ENCODE measurements at regions not wholly inside any gene's neighbourhood (a gene's known extent, or its start where the extent isn't known, plus 50 kb on each side); places are given as distances from the start of the nearest gene placed in this dataset.

DNA sequence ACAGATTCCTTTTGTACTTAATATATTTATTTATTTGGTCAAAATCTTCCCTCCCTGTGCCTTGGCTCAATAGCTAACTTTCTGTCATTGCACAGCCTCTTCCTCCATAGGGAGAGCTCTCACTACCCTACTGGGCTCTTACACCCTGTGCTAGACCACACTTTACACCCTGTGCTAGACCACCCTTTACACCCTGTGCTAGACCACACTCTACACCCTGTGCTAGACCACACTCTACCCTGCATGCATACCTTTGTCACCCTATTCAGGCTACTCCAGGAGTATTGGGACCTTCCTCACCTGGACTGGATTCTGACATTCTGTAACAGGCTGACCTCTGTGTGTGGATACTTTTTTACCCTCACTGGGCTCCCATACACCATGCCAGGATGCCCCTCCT, 298.5 kb upstream of the TPK1 start:
- no peaks in the 10 kb centered on the region for H3K27me3 ChIP-seq (ENCODE audit: control insufficient read depth in 2 of 2, insufficient read depth in 2 of 2, low read length in 2 of 2)
- intact Hi-C loops (cut with micrococcal nuclease) (no loop called here), dilution Hi-C loops (cut with MboI; ENCODE audit: extremely low pct_ligation_motif_present, low sequenced_read_pairs) (no loop called here)
- ChIA-PET CTCF (no interaction called here), POLR2A (no interaction called here)
- H3K9ac ChIP-seq (replicated peaks; ENCODE audit: extremely low read depth, insufficient read depth, low read length): no peak overlapping the region
- FAIRE-seq (no peak), DNase-seq (ENCODE audit: low read depth, low spot score) (no peak)
- H3K9me3 ChIP-seq (replicated peaks; ENCODE audit: control insufficient read depth, insufficient read depth, low read length): peaks cover 3% of the 10 kb centered on the region
- no peaks in the 10 kb centered on the region for H3K9me1 ChIP-seq (replicated peaks; ENCODE audit: control insufficient read depth, extremely low read depth, insufficient read depth, low read length)
- H3K36me3 ChIP-seq (ENCODE audit: control insufficient read depth in 2 of 2, extremely low read depth in 1 of 2, insufficient read depth in 2 of 2, low read length in 2 of 2): no peaks in the 10 kb centered on the region
- no peaks in the 10 kb centered on the region for H3K4me1 ChIP-seq (ENCODE audit: control insufficient read depth, extremely low read depth, insufficient read depth, low read length)
- H3K4me3 ChIP-seq (replicated peaks in 1 of 3; ENCODE audit: insufficient read depth in 1 of 3, low read depth in 1 of 3, low read length in 3 of 3): no peak overlapping the region
- H3K4me2 ChIP-seq (ENCODE audit: insufficient read depth, low read length): no peak overlapping the region
- no peaks in the 10 kb centered on the region for H4K20me1 ChIP-seq (replicated peaks; ENCODE audit: control insufficient read depth, extremely low read depth, insufficient read depth, low read length)
- H3K79me2 ChIP-seq (ENCODE audit: control insufficient read depth, insufficient read depth, low read length): no peaks in the 10 kb centered on the region
- no peak for TF ChIP-seq POLR2AphosphoS5 (IDR thresholded peaks at IDR 0.05; ENCODE audit: insufficient read depth, low read depth, low read length)
- no peak for TF ChIP-seq GATA2 (IDR thresholded peaks at IDR 0.05; ENCODE audit: insufficient read depth, insufficient read length, low read depth, low read length)
- TF ChIP-seq, protein P1, sequence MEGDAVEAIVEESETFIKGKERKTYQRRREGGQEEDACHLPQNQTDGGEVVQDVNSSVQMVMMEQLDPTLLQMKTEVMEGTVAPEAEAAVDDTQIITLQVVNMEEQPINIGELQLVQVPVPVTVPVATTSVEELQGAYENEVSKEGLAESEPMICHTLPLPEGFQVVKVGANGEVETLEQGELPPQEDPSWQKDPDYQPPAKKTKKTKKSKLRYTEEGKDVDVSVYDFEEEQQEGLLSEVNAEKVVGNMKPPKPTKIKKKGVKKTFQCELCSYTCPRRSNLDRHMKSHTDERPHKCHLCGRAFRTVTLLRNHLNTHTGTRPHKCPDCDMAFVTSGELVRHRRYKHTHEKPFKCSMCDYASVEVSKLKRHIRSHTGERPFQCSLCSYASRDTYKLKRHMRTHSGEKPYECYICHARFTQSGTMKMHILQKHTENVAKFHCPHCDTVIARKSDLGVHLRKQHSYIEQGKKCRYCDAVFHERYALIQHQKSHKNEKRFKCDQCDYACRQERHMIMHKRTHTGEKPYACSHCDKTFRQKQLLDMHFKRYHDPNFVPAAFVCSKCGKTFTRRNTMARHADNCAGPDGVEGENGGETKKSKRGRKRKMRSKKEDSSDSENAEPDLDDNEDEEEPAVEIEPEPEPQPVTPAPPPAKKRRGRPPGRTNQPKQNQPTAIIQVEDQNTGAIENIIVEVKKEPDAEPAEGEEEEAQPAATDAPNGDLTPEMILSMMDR (IDR thresholded peaks at IDR 0.05; ENCODE audit: extremely low read depth in 1 of 2, insufficient read depth in 1 of 2, low read depth in 1 of 2, low read length in 2 of 2): no peak
- no peak for TF ChIP-seq JUN (IDR thresholded peaks at IDR 0.05; ENCODE audit: borderline replicate concordance, insufficient read depth, insufficient read length, low read depth)
- TF ChIP-seq EZH2 (IDR thresholded peaks at IDR 0.05; ENCODE audit: borderline replicate concordance, low read depth, low read length, severe bottlenecking): no peak
- no peak overlapping the region for H2AFZ ChIP-seq (ENCODE audit: low read depth, low read length)
- no TSS peak for BruUV-seq (replicated peaks)
- H3K27ac ChIP-seq (ENCODE audit: insufficient read depth, low read depth, low read length): no peak overlapping the region

GRCh38 chr7:145123502-145123901, 287.6 kb upstream of the TPK1 start:
- CTCF ChIA-PET: interaction anchor here (0.6 kb wide), 1 partner anchor 1861 kb away, joined by 4 read pairs; no protein-coding TSS in a partner anchor
- Histone ChIP-seq H3K27ac (ENCODE audit: insufficient read depth, low read depth, low read length) (no peak overlapping the region), H3K9me3 (replicated peaks; ENCODE audit: control insufficient read depth, insufficient read depth, low read length) (peaks cover 4% of the 10 kb centered on the region), H3K9me1 (replicated peaks; ENCODE audit: control insufficient read depth, extremely low read depth, insufficient read depth, low read length) (no peaks in the 10 kb centered on the region), H4K20me1 (replicated peaks; ENCODE audit: control insufficient read depth, extremely low read depth, insufficient read depth, low read length) (no peaks in the 10 kb centered on the region), H3K4me2 (ENCODE audit: insufficient read depth, low read length) (no peak overlapping the region), H3K9ac (replicated peaks; ENCODE audit: extremely low read depth, insufficient read depth, low read length) (no peak overlapping the region), H3K4me3 (replicated peaks in 1 of 3; ENCODE audit: insufficient read depth in 1 of 3, low read depth in 1 of 3, low read length in 3 of 3) (no peak overlapping the region), H3K27me3 (ENCODE audit: control insufficient read depth in 2 of 2, insufficient read depth in 2 of 2, low read length in 2 of 2) (no peaks in the 10 kb centered on the region), H3K36me3 (ENCODE audit: control insufficient read depth in 2 of 2, extremely low read depth in 1 of 2, insufficient read depth in 2 of 2, low read length in 2 of 2) (no peaks in the 10 kb centered on the region), H3K4me1 (ENCODE audit: control insufficient read depth, extremely low read depth, insufficient read depth, low read length) (no peaks in the 10 kb centered on the region), H2AFZ (ENCODE audit: low read depth, low read length) (no peak overlapping the region), H3K79me2 (ENCODE audit: control insufficient read depth, insufficient read depth, low read length) (no peaks in the 10 kb centered on the region)
- POLR2A ChIA-PET: no interaction called here
- no peak for FAIRE-seq
- intact Hi-C loops (cut with micrococcal nuclease) (no loop called here), dilution Hi-C loops (cut with MboI; ENCODE audit: extremely low pct_ligation_motif_present, low sequenced_read_pairs) (no loop called here)
- DNase-seq (ENCODE audit: low read depth, low spot score): no peak
- TF ChIP-seq FOS (IDR thresholded peaks at IDR 0.05; ENCODE audit: borderline replicate concordance, insufficient read depth, low read length): no peak
- TF ChIP-seq GATA2 (IDR thresholded peaks at IDR 0.05; ENCODE audit: insufficient read depth, insufficient read length, low read depth, low read length): no peak
- no peak for TF ChIP-seq MAX (IDR thresholded peaks at IDR 0.05; ENCODE audit: insufficient read depth, insufficient read length)
- TF ChIP-seq POLR2AphosphoS5 (IDR thresholded peaks at IDR 0.05; ENCODE audit: insufficient read depth, low read depth, low read length): no peak
- TF ChIP-seq JUN (IDR thresholded peaks at IDR 0.05; ENCODE audit: borderline replicate concordance, insufficient read depth, insufficient read length, low read depth): no peak
- no peak for TF ChIP-seq MYC (IDR thresholded peaks at IDR 0.05; ENCODE audit: low read depth, low read length)
- TF ChIP-seq EZH2 (IDR thresholded peaks at IDR 0.05; ENCODE audit: borderline replicate concordance, low read depth, low read length, severe bottlenecking): no peak
- TF ChIP-seq POLR2A (IDR thresholded peaks at IDR 0.05; ENCODE audit: low read depth, low read length): no peak
- TF ChIP-seq, protein P1 (IDR thresholded peaks at IDR 0.05; ENCODE audit: extremely low read depth in 1 of 2, insufficient read depth in 1 of 2, low read depth in 1 of 2, low read length in 2 of 2): no peak
- no TSS peak for BruUV-seq (replicated peaks)

Data from endothelial cell of umbilical vein (primary cell).